Hepatocyte (in vitro differentiated cells): ENCODE measurements at regions not wholly inside any gene's neighbourhood (a gene's known extent, or its start where the extent isn't known, plus 50 kb on each side); places are given as distances from the start of the nearest gene placed in this dataset.

ENCODE experiments used
- DNase-seq: peaks from one replicate; pipeline ENCODE4 v3.0.0-alpha.2; 2016; ENCODE audit warnings: low spot score
- H2AFZ ChIP-seq: fragments of 200-600 bp; sonication (generic); 2 replicates; pipeline ENCODE4 v1.6.0; 2016; ENCODE audit warnings: antibody characterized with exemption, mild to moderate bottlenecking
- H3K27ac ChIP-seq: fragments of 200-600 bp; sonication (generic); 2 replicates; pipeline ENCODE4 v1.5.1; 2016; ENCODE audit warnings: mild to moderate bottlenecking
- H3K27me3 ChIP-seq: fragments of 200-600 bp; sonication (generic); 2 replicates; pipeline ENCODE4 v1.6.1; 2016
- H3K36me3 ChIP-seq: fragments of 200-600 bp; sonication (generic); replicated peaks from 2 replicates; pipeline ENCODE4 v1.5.1; 2016; ENCODE audit warnings: low read depth; ENCODE audit not compliant: insufficient read depth
- H3K4me1 ChIP-seq: fragments of 200-600 bp; sonication (generic); 2 replicates; pipeline ENCODE4 v1.5.1; 2016; ENCODE audit warnings: mild to moderate bottlenecking, moderate library complexity; ENCODE audit not compliant: insufficient read depth
- H3K4me2 ChIP-seq: fragments of 200-600 bp; sonication (generic); 2 replicates; pipeline ENCODE4 v1.6.0; 2016
- H3K4me3 ChIP-seq: fragments of 200-600 bp; sonication (generic); 2 replicates; pipeline ENCODE4 v1.5.1; 2016; ENCODE audit warnings: mild to moderate bottlenecking
- H3K79me2 ChIP-seq: fragments of 200-600 bp; sonication (generic); 2 replicates; pipeline ENCODE4 v1.6.0; 2017; ENCODE audit warnings: mild to moderate bottlenecking
- H3K9me2 ChIP-seq: fragments of 200-600 bp; sonication (generic); replicated peaks from 2 replicates; pipeline ENCODE4 v1.6.0; 2017; ENCODE audit warnings: mild to moderate bottlenecking; ENCODE audit not compliant: insufficient read depth
- H3K9me3 ChIP-seq: fragments of 200-600 bp; sonication (generic); 2 replicates; pipeline ENCODE4 v1.5.1; 2016; ENCODE audit warnings: low read depth, mild to moderate bottlenecking
- H4K20me1 ChIP-seq: fragments of 200-600 bp; sonication (generic); 2 replicates; pipeline ENCODE4 v1.6.0; 2016; ENCODE audit warnings: mild to moderate bottlenecking; ENCODE audit not compliant: insufficient read depth, poor library complexity, severe bottlenecking
- EZH2 ChIP-seq: fragments of 200-600 bp; sonication (generic); IDR thresholded peaks from 2 replicates; pipeline ENCODE4 v1.6.1; 2016; ENCODE audit warnings: antibody characterized with exemption, mild to moderate bottlenecking, borderline replicate concordance
- EZH2phosphoT487 ChIP-seq: fragments of 200-600 bp; sonication (generic); IDR thresholded peaks from one replicate; pipeline ENCODE4 v1.6.1; 2018; ENCODE audit warnings: antibody characterized with exemption, mild to moderate bottlenecking, low read depth, moderate library complexity; ENCODE audit not compliant: unreplicated experiment, severe bottlenecking
- WGBS: methylation state at CpG from one replicate; pipeline ENCODE4 v1.1.6; 2016; ENCODE audit warnings: low lambda C conversion rate; ENCODE audit errors: missing lambda C conversion rate; 5-methylcytosine and 5-hydroxymethylcytosine counted together
- TF ChIP-seq, protein P1 (sequence below): fragments of 200-600 bp; sonication (generic); IDR thresholded peaks from 2 replicates; pipeline ENCODE4 v1.5.1; 2016; ENCODE audit warnings: antibody characterized with exemption, mild to moderate bottlenecking; ENCODE audit not compliant: poor library complexity

DNA sequence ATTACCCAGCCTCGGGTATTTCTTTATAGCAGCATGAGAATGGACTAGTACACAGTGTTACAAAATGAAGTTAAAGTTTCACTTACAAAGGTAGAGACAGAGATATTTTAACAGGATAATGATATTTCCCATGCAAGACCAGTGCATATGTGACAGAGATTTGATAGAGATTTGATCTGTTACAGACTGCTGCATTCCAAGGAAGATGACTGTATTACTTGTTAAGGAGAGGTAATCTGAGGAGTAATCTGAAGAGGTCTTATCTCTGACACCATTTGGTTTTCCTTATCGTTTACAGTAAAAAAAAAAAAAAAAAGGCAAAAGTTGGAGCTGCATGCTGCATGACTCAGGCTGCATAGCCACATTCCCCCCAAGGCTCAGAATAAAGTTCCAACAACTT lies 289.6 kb downstream of the POM121L12 start:
- no peak for TF ChIP-seq EZH2phosphoT487
- TF ChIP-seq, protein P1, sequence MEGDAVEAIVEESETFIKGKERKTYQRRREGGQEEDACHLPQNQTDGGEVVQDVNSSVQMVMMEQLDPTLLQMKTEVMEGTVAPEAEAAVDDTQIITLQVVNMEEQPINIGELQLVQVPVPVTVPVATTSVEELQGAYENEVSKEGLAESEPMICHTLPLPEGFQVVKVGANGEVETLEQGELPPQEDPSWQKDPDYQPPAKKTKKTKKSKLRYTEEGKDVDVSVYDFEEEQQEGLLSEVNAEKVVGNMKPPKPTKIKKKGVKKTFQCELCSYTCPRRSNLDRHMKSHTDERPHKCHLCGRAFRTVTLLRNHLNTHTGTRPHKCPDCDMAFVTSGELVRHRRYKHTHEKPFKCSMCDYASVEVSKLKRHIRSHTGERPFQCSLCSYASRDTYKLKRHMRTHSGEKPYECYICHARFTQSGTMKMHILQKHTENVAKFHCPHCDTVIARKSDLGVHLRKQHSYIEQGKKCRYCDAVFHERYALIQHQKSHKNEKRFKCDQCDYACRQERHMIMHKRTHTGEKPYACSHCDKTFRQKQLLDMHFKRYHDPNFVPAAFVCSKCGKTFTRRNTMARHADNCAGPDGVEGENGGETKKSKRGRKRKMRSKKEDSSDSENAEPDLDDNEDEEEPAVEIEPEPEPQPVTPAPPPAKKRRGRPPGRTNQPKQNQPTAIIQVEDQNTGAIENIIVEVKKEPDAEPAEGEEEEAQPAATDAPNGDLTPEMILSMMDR: no peak
- TF ChIP-seq EZH2: no peak
- Histone ChIP-seq H3K4me1 (no peaks in the 10 kb centered on the region), H3K9me2 (no peaks in the 10 kb centered on the region), H3K9me3 (no peaks in the 10 kb centered on the region), H3K27ac (no peak overlapping the region), H3K4me2 (no peak overlapping the region), H3K36me3 (no peaks in the 10 kb centered on the region), H3K79me2 (no peaks in the 10 kb centered on the region), H4K20me1 (no peaks in the 10 kb centered on the region), H3K4me3 (no peak overlapping the region), H2AFZ (no peak overlapping the region), H3K27me3 (no peaks in the 10 kb centered on the region)
- DNase-seq: no peak
- 37% methylated on average over 2 of the region's 2 CpGs for WGBS

DNA sequence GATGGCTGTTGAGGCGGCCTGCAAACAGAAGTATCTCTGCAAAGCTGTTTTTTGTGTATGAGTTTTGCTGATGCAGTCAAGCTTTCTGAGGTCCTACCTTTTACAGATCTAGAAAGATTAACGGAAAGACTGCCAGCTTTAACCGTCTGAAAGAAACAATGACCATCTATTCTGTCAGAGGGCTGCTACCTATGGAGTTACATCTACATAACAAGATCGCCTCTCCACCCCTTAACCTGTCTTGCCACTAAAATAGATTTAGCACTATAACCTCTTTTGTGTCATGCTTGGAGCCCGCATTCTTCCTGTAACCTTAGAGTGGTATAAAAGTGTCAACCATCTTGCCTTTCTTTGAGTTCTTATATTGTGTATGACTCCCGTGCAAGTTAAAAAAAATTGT lies 291.2 kb downstream of the POM121L12 start:
- no peaks in the 10 kb centered on the region for H3K79me2 ChIP-seq
- TF ChIP-seq, protein P1: no peak
- no peak for TF ChIP-seq EZH2phosphoT487
- no peak for TF ChIP-seq EZH2
- WGBS: 55% methylated on average over 6 of the region's 6 CpGs
- H3K36me3 ChIP-seq: no peaks in the 10 kb centered on the region
- no peak overlapping the region for H3K27ac ChIP-seq
- no peak overlapping the region for H3K4me2 ChIP-seq
- no peaks in the 10 kb centered on the region for H3K9me2 ChIP-seq
- H3K4me3 ChIP-seq: no peak overlapping the region
- no peak for DNase-seq
- H2AFZ ChIP-seq: no peak overlapping the region
- no peaks in the 10 kb centered on the region for H3K9me3 ChIP-seq
- H3K4me1 ChIP-seq: no peaks in the 10 kb centered on the region
- no peaks in the 10 kb centered on the region for H4K20me1 ChIP-seq
- H3K27me3 ChIP-seq: no peaks in the 10 kb centered on the region

GRCh38 chr7:53336105-53336668 lies 300.8 kb downstream of the POM121L12 start:
- H3K79me2 ChIP-seq: no peaks in the 10 kb centered on the region
- 86% methylated on average over 8 of the region's 8 CpGs for WGBS

More at GRCh38 chr7:53336105-53336668, 300.8 kb downstream of the POM121L12 start:
- H3K9me2 ChIP-seq: no peaks in the 10 kb centered on the region
- no peaks in the 10 kb centered on the region for H3K4me1 ChIP-seq
- DNase-seq: no peak
- no peaks in the 10 kb centered on the region for H3K27me3 ChIP-seq
- H4K20me1 ChIP-seq: no peaks in the 10 kb centered on the region
- peaks cover 6% of the 10 kb centered on the region for H3K9me3 ChIP-seq
- TF ChIP-seq, protein P1: no peak
- TF ChIP-seq EZH2 (no peak), EZH2phosphoT487 (no peak)
- no peak overlapping the region for H3K4me2 ChIP-seq
- H3K36me3 ChIP-seq: no peaks in the 10 kb centered on the region
- no peak overlapping the region for H3K4me3 ChIP-seq
- H3K27ac ChIP-seq: no peak overlapping the region
- H2AFZ ChIP-seq: no peak overlapping the region
